ENCODE measurements at regions not wholly inside any gene's neighbourhood (a gene's known extent, or its start where the extent isn't known, plus 50 kb on each side); places are given as distances from the start of the nearest gene placed in this dataset.

DNA sequence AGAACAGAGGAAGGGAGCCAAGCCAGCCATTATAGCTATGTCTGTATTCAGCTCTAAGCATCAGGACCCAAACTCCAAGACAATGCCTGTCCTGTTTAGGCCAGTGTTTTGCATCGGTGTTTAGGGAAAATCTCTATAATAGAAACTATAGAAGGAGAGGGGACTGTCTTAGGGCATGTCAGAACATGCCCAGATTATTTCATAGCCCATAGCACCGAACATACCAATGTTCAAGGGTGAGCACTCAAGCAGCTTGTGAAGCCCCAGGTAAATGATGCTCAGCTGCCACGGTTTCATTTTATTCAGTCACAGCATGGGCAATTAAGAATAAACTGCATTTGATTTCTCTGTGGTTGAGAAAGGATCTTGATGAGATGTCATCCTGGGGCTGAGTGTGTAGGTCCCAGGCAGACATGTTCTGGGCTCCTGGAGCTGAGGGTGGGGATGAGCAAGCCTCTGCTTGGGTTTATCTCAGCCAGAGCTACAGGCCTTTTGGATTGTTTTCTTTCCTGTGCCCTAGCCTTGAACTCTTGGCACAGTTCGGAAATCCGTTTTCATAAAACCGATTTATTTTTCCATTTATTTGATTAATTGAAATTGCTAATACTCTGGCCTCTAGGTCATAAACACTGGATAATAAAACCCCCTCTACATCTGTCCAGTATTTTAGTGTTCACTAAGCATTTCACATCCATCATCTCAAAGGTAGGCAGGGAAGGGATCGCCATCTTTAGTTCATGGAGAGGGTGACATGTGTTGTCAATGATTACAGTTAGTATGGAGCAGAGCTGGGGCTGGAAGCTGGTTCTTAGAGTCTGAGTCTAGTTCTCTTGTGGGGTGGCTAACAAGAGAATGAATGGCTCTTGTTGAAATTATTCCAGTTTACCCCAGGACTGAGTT is 290.7 kb upstream of the ASIC2 start:
- TF ChIP-seq, protein P1, sequence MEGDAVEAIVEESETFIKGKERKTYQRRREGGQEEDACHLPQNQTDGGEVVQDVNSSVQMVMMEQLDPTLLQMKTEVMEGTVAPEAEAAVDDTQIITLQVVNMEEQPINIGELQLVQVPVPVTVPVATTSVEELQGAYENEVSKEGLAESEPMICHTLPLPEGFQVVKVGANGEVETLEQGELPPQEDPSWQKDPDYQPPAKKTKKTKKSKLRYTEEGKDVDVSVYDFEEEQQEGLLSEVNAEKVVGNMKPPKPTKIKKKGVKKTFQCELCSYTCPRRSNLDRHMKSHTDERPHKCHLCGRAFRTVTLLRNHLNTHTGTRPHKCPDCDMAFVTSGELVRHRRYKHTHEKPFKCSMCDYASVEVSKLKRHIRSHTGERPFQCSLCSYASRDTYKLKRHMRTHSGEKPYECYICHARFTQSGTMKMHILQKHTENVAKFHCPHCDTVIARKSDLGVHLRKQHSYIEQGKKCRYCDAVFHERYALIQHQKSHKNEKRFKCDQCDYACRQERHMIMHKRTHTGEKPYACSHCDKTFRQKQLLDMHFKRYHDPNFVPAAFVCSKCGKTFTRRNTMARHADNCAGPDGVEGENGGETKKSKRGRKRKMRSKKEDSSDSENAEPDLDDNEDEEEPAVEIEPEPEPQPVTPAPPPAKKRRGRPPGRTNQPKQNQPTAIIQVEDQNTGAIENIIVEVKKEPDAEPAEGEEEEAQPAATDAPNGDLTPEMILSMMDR (IDR thresholded peaks at IDR 0.05 in 2 of 3, conservative IDR thresholded peaks at IDR 0.05 in 1 of 3; ENCODE audit: control insufficient read depth in 2 of 3, extremely low read depth in 1 of 3, insufficient read depth in 1 of 3, low read depth in 3 of 3, low read length in 3 of 3), result no peak
- TF ChIP-seq BHLHE40 (IDR thresholded peaks at IDR 0.05; ENCODE audit: borderline replicate concordance in 1 of 2, low read depth in 2 of 2, low read length in 1 of 2) (no peak), TAF1 (IDR thresholded peaks at IDR 0.05; ENCODE audit: borderline replicate concordance, low read depth, low read length) (no peak), HDAC6 (IDR thresholded peaks at IDR 0.05; ENCODE audit: unreplicated experiment) (no peak), EZH2 (IDR thresholded peaks at IDR 0.05; ENCODE audit: borderline replicate concordance, control insufficient read depth, low read depth, low read length) (no peak), CBX3 (IDR thresholded peaks at IDR 0.05; ENCODE audit: borderline replicate concordance, low read depth) (no peak), RFX5 (IDR thresholded peaks at IDR 0.05; ENCODE audit: low read depth, low read length) (no peak), ETV6 (conservative IDR thresholded peaks at IDR 0.05 in 1 of 2, IDR thresholded peaks at IDR 0.05 in 1 of 2; ENCODE audit: borderline replicate concordance in 1 of 2, low read depth in 1 of 2) (no peak), EP300 (IDR thresholded peaks at IDR 0.05; ENCODE audit: borderline replicate concordance in 1 of 2, control insufficient read depth in 1 of 2, low read depth in 2 of 2, low read length in 2 of 2) (no peak), FOXK2 (IDR thresholded peaks at IDR 0.05) (no peak), SUPT20H (IDR thresholded peaks at IDR 0.05; ENCODE audit: borderline replicate concordance, control insufficient read depth, low read depth, low read length) (no peak), SRF (IDR thresholded peaks at IDR 0.05; ENCODE audit: low read depth in 2 of 2, low read length in 2 of 2) (no peak), KAT2A (conservative IDR thresholded peaks at IDR 0.05; ENCODE audit: control insufficient read depth, low read depth, low read length) (no peak), JUND (IDR thresholded peaks at IDR 0.05; ENCODE audit: low read depth, low read length) (no peak)

All from GM12878 (cell line).